GM12878 (cell line): ENCODE measurements at regions not wholly inside any gene's neighbourhood (a gene's known extent, or its start where the extent isn't known, plus 50 kb on each side); places are given as distances from the start of the nearest gene placed in this dataset.
A peak's percentile ranks its signal among the peaks of the same experiment; 100 is the strongest.

ENCODE experiments used
- ELK1 ChIP-seq: IDR thresholded peaks from 2 replicates; pipeline ENCODE4 v1.6.1; 2012; ENCODE audit warnings: low read depth, low read length, improper control_type of control experiment
- EP300 ChIP-seq, 2 experiments: fragments of 150-350 bp in 1 of 2; IDR thresholded peaks; 2 replicates each; pipeline ENCODE4 v1.6.1; 2011 to 2012; ENCODE audit warnings: low read depth in 2 of 2, low read length in 2 of 2, borderline replicate concordance in 1 of 2, improper control_type of control experiment in 1 of 2, inconsistent platforms in 1 of 2; ENCODE audit not compliant: control insufficient read depth in 1 of 2
- ESRRA ChIP-seq: IDR thresholded peaks from 2 replicates; pipeline ENCODE4 v1.6.1; 2012; ENCODE audit warnings: mild to moderate bottlenecking, low read length, improper control_type of control experiment
- IRF5 ChIP-seq: fragments of 450-650 bp; IDR thresholded peaks from 2 replicates; pipeline ENCODE4 v1.6.1; 2017; ENCODE audit warnings: borderline replicate concordance
- POLR2AphosphoS5 ChIP-seq: IDR thresholded peaks from 2 replicates; pipeline ENCODE4 v1.6.1; 2011; ENCODE audit warnings: mild to moderate bottlenecking, low read length, inconsistent platforms
- RCOR1 ChIP-seq: conservative IDR thresholded peaks from 2 replicates; pipeline ENCODE4 v1.6.1; 2012; ENCODE audit warnings: low read depth, low read length, improper control_type of control experiment
- ZNF384 ChIP-seq: IDR thresholded peaks from 2 replicates; pipeline ENCODE4 v1.6.1; 2012; ENCODE audit warnings: low read depth, mild to moderate bottlenecking, low read length, improper control_type of control experiment, borderline replicate concordance
- TF ChIP-seq, protein P1 (sequence below), 3 experiments: IDR thresholded peaks in 2 of 3; conservative IDR thresholded peaks in 1 of 3; 2 replicates each; pipeline ENCODE4 v1.5.1; 2011; ENCODE audit warnings: low read depth in 3 of 3, low read length in 3 of 3, mild to moderate bottlenecking in 3 of 3, control low read depth in 2 of 3, moderate library complexity in 2 of 3, inconsistent platforms in 1 of 3, mixed read lengths in 1 of 3; ENCODE audit not compliant: control insufficient read depth in 2 of 3, insufficient read depth in 1 of 3; ENCODE audit errors: extremely low read depth in 1 of 3
- TF ChIP-seq, protein P2 (sequence below): fragments of 450-650 bp; IDR thresholded peaks from 2 replicates; pipeline ENCODE4 v1.6.1; 2017; ENCODE audit warnings: low read depth, mild to moderate bottlenecking, moderate library complexity

GRCh38 chr6:12482386-12483375, 192.5 kb downstream of the EDN1 start:
- TF ChIP-seq, protein P1, sequence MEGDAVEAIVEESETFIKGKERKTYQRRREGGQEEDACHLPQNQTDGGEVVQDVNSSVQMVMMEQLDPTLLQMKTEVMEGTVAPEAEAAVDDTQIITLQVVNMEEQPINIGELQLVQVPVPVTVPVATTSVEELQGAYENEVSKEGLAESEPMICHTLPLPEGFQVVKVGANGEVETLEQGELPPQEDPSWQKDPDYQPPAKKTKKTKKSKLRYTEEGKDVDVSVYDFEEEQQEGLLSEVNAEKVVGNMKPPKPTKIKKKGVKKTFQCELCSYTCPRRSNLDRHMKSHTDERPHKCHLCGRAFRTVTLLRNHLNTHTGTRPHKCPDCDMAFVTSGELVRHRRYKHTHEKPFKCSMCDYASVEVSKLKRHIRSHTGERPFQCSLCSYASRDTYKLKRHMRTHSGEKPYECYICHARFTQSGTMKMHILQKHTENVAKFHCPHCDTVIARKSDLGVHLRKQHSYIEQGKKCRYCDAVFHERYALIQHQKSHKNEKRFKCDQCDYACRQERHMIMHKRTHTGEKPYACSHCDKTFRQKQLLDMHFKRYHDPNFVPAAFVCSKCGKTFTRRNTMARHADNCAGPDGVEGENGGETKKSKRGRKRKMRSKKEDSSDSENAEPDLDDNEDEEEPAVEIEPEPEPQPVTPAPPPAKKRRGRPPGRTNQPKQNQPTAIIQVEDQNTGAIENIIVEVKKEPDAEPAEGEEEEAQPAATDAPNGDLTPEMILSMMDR (IDR thresholded peaks at IDR 0.05 in 2 of 3, conservative IDR thresholded peaks at IDR 0.05 in 1 of 3; ENCODE audit: control insufficient read depth in 2 of 3, extremely low read depth in 1 of 3, insufficient read depth in 1 of 3, low read depth in 3 of 3, low read length in 3 of 3), result peak; percentile 15 to 30 (median 28); a peak in 2 of 6 replicates
- no peak for TF ChIP-seq ELK1
- TF ChIP-seq IRF5, result no peak
- no peak for TF ChIP-seq RCOR1
- no peak for TF ChIP-seq EP300 (IDR thresholded peaks at IDR 0.05; ENCODE audit: borderline replicate concordance in 1 of 2, control insufficient read depth in 1 of 2, low read depth in 2 of 2, low read length in 2 of 2)
- TF ChIP-seq ZNF384, result no peak
- TF ChIP-seq POLR2AphosphoS5, result no peak
- TF ChIP-seq ESRRA, result no peak
- TF ChIP-seq, protein P2, sequence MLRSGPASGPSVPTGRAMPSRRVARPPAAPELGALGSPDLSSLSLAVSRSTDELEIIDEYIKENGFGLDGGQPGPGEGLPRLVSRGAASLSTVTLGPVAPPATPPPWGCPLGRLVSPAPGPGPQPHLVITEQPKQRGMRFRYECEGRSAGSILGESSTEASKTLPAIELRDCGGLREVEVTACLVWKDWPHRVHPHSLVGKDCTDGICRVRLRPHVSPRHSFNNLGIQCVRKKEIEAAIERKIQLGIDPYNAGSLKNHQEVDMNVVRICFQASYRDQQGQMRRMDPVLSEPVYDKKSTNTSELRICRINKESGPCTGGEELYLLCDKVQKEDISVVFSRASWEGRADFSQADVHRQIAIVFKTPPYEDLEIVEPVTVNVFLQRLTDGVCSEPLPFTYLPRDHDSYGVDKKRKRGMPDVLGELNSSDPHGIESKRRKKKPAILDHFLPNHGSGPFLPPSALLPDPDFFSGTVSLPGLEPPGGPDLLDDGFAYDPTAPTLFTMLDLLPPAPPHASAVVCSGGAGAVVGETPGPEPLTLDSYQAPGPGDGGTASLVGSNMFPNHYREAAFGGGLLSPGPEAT, result no peak
